ENCODE measurements at regions not wholly inside any gene's neighbourhood (a gene's known extent, or its start where the extent isn't known, plus 50 kb on each side); places are given as distances from the start of the nearest gene placed in this dataset.
"Not testable (repeated sequence)": the region's sequence is repeated elsewhere in the genome, so short reads cannot be mapped to it uniquely, and the experiment has no call there.

- H3K4me3 ChIP-seq (ENCODE audit: low read depth, low read length); H3K4me1 ChIP-seq (ENCODE audit: control insufficient read depth, insufficient read depth, low read length); H3K9ac ChIP-seq (ENCODE audit: low read depth, low read length); H3K27ac ChIP-seq (ENCODE audit: low read depth, low read length); H3K9me3 ChIP-seq (ENCODE audit: control insufficient read depth, insufficient read depth, low read length); H3K27me3 ChIP-seq (ENCODE audit: control insufficient read depth, insufficient read depth, low read length); H3K36me3 ChIP-seq (ENCODE audit: control insufficient read depth, insufficient read depth, low read length): not testable (repeated sequence)
These were observed 244.9 kb upstream of the PLGLB2 start for GRCh38 chr2:87502948-87503347.

GRCh38 chr2:87505239-87505638 is 242.6 kb upstream of the PLGLB2 start:
- not testable (repeated sequence) for H3K9ac ChIP-seq (ENCODE audit: low read depth, low read length); H3K27ac ChIP-seq (ENCODE audit: low read depth, low read length); H3K4me3 ChIP-seq (ENCODE audit: low read depth, low read length); H3K9me3 ChIP-seq (ENCODE audit: control insufficient read depth, insufficient read depth, low read length); H3K4me1 ChIP-seq (ENCODE audit: control insufficient read depth, insufficient read depth, low read length); H3K27me3 ChIP-seq (ENCODE audit: control insufficient read depth, insufficient read depth, low read length); H3K36me3 ChIP-seq (ENCODE audit: control insufficient read depth, insufficient read depth, low read length)

- H3K9me3 ChIP-seq (ENCODE audit: control insufficient read depth, insufficient read depth, low read length); H3K4me1 ChIP-seq (ENCODE audit: control insufficient read depth, insufficient read depth, low read length); H3K9ac ChIP-seq (ENCODE audit: low read depth, low read length); H3K4me3 ChIP-seq (ENCODE audit: low read depth, low read length); H3K27ac ChIP-seq (ENCODE audit: low read depth, low read length); H3K36me3 ChIP-seq (ENCODE audit: control insufficient read depth, insufficient read depth, low read length); H3K27me3 ChIP-seq (ENCODE audit: control insufficient read depth, insufficient read depth, low read length): not testable (repeated sequence)
These were observed 242.0 kb upstream of the PLGLB2 start for GRCh38 chr2:87505909-87506308.

- not testable (repeated sequence) for H3K36me3 ChIP-seq (ENCODE audit: control insufficient read depth, insufficient read depth, low read length); H3K9ac ChIP-seq (ENCODE audit: low read depth, low read length); H3K27me3 ChIP-seq (ENCODE audit: control insufficient read depth, insufficient read depth, low read length); H3K4me1 ChIP-seq (ENCODE audit: control insufficient read depth, insufficient read depth, low read length); H3K27ac ChIP-seq (ENCODE audit: low read depth, low read length); H3K4me3 ChIP-seq (ENCODE audit: low read depth, low read length); H3K9me3 ChIP-seq (ENCODE audit: control insufficient read depth, insufficient read depth, low read length)
These were observed 240.2 kb upstream of the PLGLB2 start for GRCh38 chr2:87507378-87508348.

- H3K9ac ChIP-seq (ENCODE audit: low read depth, low read length); H3K9me3 ChIP-seq (ENCODE audit: control insufficient read depth, insufficient read depth, low read length); H3K27ac ChIP-seq (ENCODE audit: low read depth, low read length); H3K4me3 ChIP-seq (ENCODE audit: low read depth, low read length); H3K36me3 ChIP-seq (ENCODE audit: control insufficient read depth, insufficient read depth, low read length); H3K4me1 ChIP-seq (ENCODE audit: control insufficient read depth, insufficient read depth, low read length); H3K27me3 ChIP-seq (ENCODE audit: control insufficient read depth, insufficient read depth, low read length): not testable (repeated sequence)
These were observed 236.6 kb upstream of the PLGLB2 start for GRCh38 chr2:87511195-87511778.

- H3K27me3 ChIP-seq (ENCODE audit: control insufficient read depth, insufficient read depth, low read length); H3K4me1 ChIP-seq (ENCODE audit: control insufficient read depth, insufficient read depth, low read length); H3K9ac ChIP-seq (ENCODE audit: low read depth, low read length); H3K36me3 ChIP-seq (ENCODE audit: control insufficient read depth, insufficient read depth, low read length); H3K9me3 ChIP-seq (ENCODE audit: control insufficient read depth, insufficient read depth, low read length); H3K4me3 ChIP-seq (ENCODE audit: low read depth, low read length); H3K27ac ChIP-seq (ENCODE audit: low read depth, low read length): not testable (repeated sequence)
These were observed 234.9 kb upstream of the PLGLB2 start for GRCh38 chr2:87512864-87513530.

GRCh38 chr2:87514034-87514433 is 233.9 kb upstream of the PLGLB2 start:
- not testable (repeated sequence) for H3K4me3 ChIP-seq (ENCODE audit: low read depth, low read length); H3K9me3 ChIP-seq (ENCODE audit: control insufficient read depth, insufficient read depth, low read length); H3K27ac ChIP-seq (ENCODE audit: low read depth, low read length); H3K36me3 ChIP-seq (ENCODE audit: control insufficient read depth, insufficient read depth, low read length); H3K27me3 ChIP-seq (ENCODE audit: control insufficient read depth, insufficient read depth, low read length); H3K9ac ChIP-seq (ENCODE audit: low read depth, low read length); H3K4me1 ChIP-seq (ENCODE audit: control insufficient read depth, insufficient read depth, low read length)

GRCh38 chr2:87514515-87514914 is 233.4 kb upstream of the PLGLB2 start:
- H3K27ac ChIP-seq (ENCODE audit: low read depth, low read length), result not testable (repeated sequence)

GRCh38 chr2:87515226-87515625 is 232.7 kb upstream of the PLGLB2 start:
- H3K36me3 ChIP-seq (ENCODE audit: control insufficient read depth, insufficient read depth, low read length); H3K4me1 ChIP-seq (ENCODE audit: control insufficient read depth, insufficient read depth, low read length); H3K4me3 ChIP-seq (ENCODE audit: low read depth, low read length); H3K27me3 ChIP-seq (ENCODE audit: control insufficient read depth, insufficient read depth, low read length); H3K9me3 ChIP-seq (ENCODE audit: control insufficient read depth, insufficient read depth, low read length); H3K9ac ChIP-seq (ENCODE audit: low read depth, low read length); H3K27ac ChIP-seq (ENCODE audit: low read depth, low read length): not testable (repeated sequence)

More at GRCh38 chr2:87514515-87514914, 233.4 kb upstream of the PLGLB2 start:
- H3K27me3 ChIP-seq (ENCODE audit: control insufficient read depth, insufficient read depth, low read length); H3K4me1 ChIP-seq (ENCODE audit: control insufficient read depth, insufficient read depth, low read length); H3K9ac ChIP-seq (ENCODE audit: low read depth, low read length); H3K36me3 ChIP-seq (ENCODE audit: control insufficient read depth, insufficient read depth, low read length); H3K4me3 ChIP-seq (ENCODE audit: low read depth, low read length); H3K9me3 ChIP-seq (ENCODE audit: control insufficient read depth, insufficient read depth, low read length): not testable (repeated sequence)

GRCh38 chr2:87515875-87516274 is 232.0 kb upstream of the PLGLB2 start:
- H3K27me3 ChIP-seq (ENCODE audit: control insufficient read depth, insufficient read depth, low read length); H3K27ac ChIP-seq (ENCODE audit: low read depth, low read length); H3K4me1 ChIP-seq (ENCODE audit: control insufficient read depth, insufficient read depth, low read length); H3K9ac ChIP-seq (ENCODE audit: low read depth, low read length); H3K9me3 ChIP-seq (ENCODE audit: control insufficient read depth, insufficient read depth, low read length); H3K4me3 ChIP-seq (ENCODE audit: low read depth, low read length); H3K36me3 ChIP-seq (ENCODE audit: control insufficient read depth, insufficient read depth, low read length): not testable (repeated sequence)

GRCh38 chr2:87516369-87516967 is 231.4 kb upstream of the PLGLB2 start:
- not testable (repeated sequence) for H3K36me3 ChIP-seq (ENCODE audit: control insufficient read depth, insufficient read depth, low read length); H3K4me3 ChIP-seq (ENCODE audit: low read depth, low read length); H3K9me3 ChIP-seq (ENCODE audit: control insufficient read depth, insufficient read depth, low read length); H3K9ac ChIP-seq (ENCODE audit: low read depth, low read length); H3K27me3 ChIP-seq (ENCODE audit: control insufficient read depth, insufficient read depth, low read length); H3K4me1 ChIP-seq (ENCODE audit: control insufficient read depth, insufficient read depth, low read length); H3K27ac ChIP-seq (ENCODE audit: low read depth, low read length)
